OCI-LY1 (cell line): ENCODE measurements at regions not wholly inside any gene's neighbourhood (a gene's known extent, or its start where the extent isn't known, plus 50 kb on each side); places are given as distances from the start of the nearest gene placed in this dataset.

Source experiments
- H2AFZ ChIP-seq: fragments of 200-600 bp; sonication (generic), shearing (Covaris generic); 2 replicates; pipeline ENCODE4 v1.6.0; 2014; ENCODE audit warnings: antibody characterized with exemption, mild to moderate bottlenecking, low read length
- H3F3A ChIP-seq: fragments of 200-600 bp; sonication (generic), shearing (Covaris generic); 2 replicates; pipeline ENCODE4 v1.6.0; 2014; ENCODE audit warnings: mild to moderate bottlenecking, antibody characterized with exemption, low read length, moderate library complexity; ENCODE audit not compliant: insufficient read depth
- H3K27ac ChIP-seq: fragments of 200-600 bp; sonication (generic); 2 replicates; pipeline ENCODE4 v1.5.1; 2014; ENCODE audit warnings: low read length, mixed run types, mild to moderate bottlenecking, low read depth; ENCODE audit not compliant: poor library complexity, severe bottlenecking
- H3K27me3 ChIP-seq: fragments of 200-600 bp; sonication (generic); 2 replicates; pipeline ENCODE4 v1.6.0; 2014; ENCODE audit warnings: antibody characterized with exemption, mild to moderate bottlenecking, low read length, moderate library complexity; ENCODE audit not compliant: insufficient read depth
- H3K36me3 ChIP-seq: fragments of 200-600 bp; sonication (generic); 2 replicates; pipeline ENCODE4 v1.6.1; 2014; ENCODE audit warnings: mild to moderate bottlenecking, antibody characterized with exemption, low read length, moderate library complexity, mixed read lengths; ENCODE audit not compliant: insufficient read depth
- H3K4me1 ChIP-seq: fragments of 200-600 bp; sonication (generic); 2 replicates; pipeline ENCODE4 v1.5.1; 2014; ENCODE audit warnings: mild to moderate bottlenecking, low read length, moderate library complexity; ENCODE audit not compliant: insufficient read depth, severe bottlenecking
- H3K4me2 ChIP-seq: fragments of 200-600 bp; sonication (generic), shearing (Covaris generic); 2 replicates; pipeline ENCODE4 v1.6.1; 2014; ENCODE audit warnings: low read length
- H3K4me3 ChIP-seq: fragments of 200-600 bp; sonication (generic); 2 replicates; pipeline ENCODE4 v1.5.1; 2014; ENCODE audit warnings: low read length, low read depth, mild to moderate bottlenecking, mixed read lengths; ENCODE audit not compliant: poor library complexity, severe bottlenecking
- H3K79me2 ChIP-seq: fragments of 200-600 bp; shearing (Covaris generic); 2 replicates; pipeline ENCODE4 v1.6.1; 2016; ENCODE audit warnings: mixed run types, low read length, mixed read lengths; ENCODE audit not compliant: insufficient read depth
- H3K9ac ChIP-seq: fragments of 200-600 bp; sonication (generic), shearing (Covaris generic); 2 replicates; pipeline ENCODE4 v1.6.1; 2014; ENCODE audit warnings: mild to moderate bottlenecking, low read length, mixed read lengths
- H3K9me2 ChIP-seq: fragments of 200-600 bp; sonication (generic), shearing (Covaris generic); 2 replicates; pipeline ENCODE4 v1.6.1; 2014; ENCODE audit warnings: low read depth, mild to moderate bottlenecking, low read length, mixed read lengths
- H3K9me3 ChIP-seq: fragments of 200-600 bp; shearing (Covaris generic); 2 replicates; pipeline ENCODE4 v1.6.1; 2014; ENCODE audit warnings: low read length, mixed read lengths
- H4K20me1 ChIP-seq: fragments of 200-600 bp; sonication (generic), shearing (Covaris generic); 2 replicates; pipeline ENCODE4 v1.6.0; 2016; ENCODE audit warnings: mild to moderate bottlenecking, low read length; ENCODE audit not compliant: insufficient read depth
- CTCF ChIP-seq: fragments of 200-600 bp; sonication (generic), shearing (Covaris generic); IDR thresholded peaks from 2 replicates; pipeline ENCODE4 v1.5.1; 2017; ENCODE audit warnings: mild to moderate bottlenecking, antibody characterized with exemption, low read length, moderate library complexity, mixed read lengths
- EZH2 ChIP-seq: fragments of 200-600 bp; sonication (generic), shearing (Covaris generic); IDR thresholded peaks from 2 replicates; pipeline ENCODE4 v1.8.0; 2017; ENCODE audit warnings: borderline replicate concordance, mixed run types, mild to moderate bottlenecking, antibody characterized with exemption, low read length, moderate library complexity, mixed read lengths

DNA sequence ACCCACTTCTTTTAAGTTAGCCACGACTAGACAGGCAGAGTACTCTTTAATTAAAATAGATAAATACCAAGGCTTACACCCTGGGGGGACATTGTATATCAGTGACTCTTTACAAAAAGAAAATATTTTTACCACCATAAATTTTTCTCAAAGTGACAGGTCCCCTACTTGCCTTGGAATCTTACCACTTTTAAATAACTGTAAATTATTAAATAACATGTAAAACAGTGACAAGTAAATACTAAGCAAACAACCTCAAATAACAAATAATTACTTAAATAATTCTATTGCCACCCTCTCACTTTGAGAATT lies 116.3 kb downstream of the OGFRL1 start:
- H3F3A ChIP-seq = no peaks in the 10 kb centered on the region
- no peaks in the 10 kb centered on the region for H4K20me1 ChIP-seq
- no peak overlapping the region for H3K27ac ChIP-seq
- no peak for TF ChIP-seq CTCF
- no peak for TF ChIP-seq EZH2
- H3K9ac ChIP-seq = no peak overlapping the region
- H3K4me3 ChIP-seq = no peak overlapping the region
- no peaks in the 10 kb centered on the region for H3K36me3 ChIP-seq
- no peaks in the 10 kb centered on the region for H3K9me3 ChIP-seq
- no peaks in the 10 kb centered on the region for H3K79me2 ChIP-seq
- H2AFZ ChIP-seq = no peak overlapping the region
- no peaks in the 10 kb centered on the region for H3K27me3 ChIP-seq
- no peaks in the 10 kb centered on the region for H3K9me2 ChIP-seq
- no peaks in the 10 kb centered on the region for H3K4me1 ChIP-seq
- H3K4me2 ChIP-seq = no peak overlapping the region

DNA sequence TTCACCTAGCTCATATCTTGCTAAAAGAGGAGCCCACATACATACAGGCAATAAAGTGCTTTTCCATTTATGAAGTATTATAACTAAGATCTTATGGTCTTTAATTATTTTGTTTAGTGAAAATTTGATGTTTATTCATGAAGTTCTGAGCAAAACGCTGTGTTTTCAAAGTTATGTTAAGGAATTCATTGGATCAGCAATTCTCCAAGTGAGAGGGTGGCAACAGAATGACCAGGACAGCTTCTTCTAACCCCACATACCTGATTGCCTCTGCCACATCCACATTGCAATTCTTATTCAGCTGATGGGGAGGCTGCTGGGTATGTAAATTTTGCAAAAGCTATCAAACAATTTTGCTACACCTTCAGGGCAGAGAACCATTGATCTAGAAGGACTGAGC lies 116.8 kb downstream of the OGFRL1 start:
- Histone ChIP-seq H3K4me3 (no peak overlapping the region), H3K9me3 (no peaks in the 10 kb centered on the region), H2AFZ (no peak overlapping the region), H3K79me2 (no peaks in the 10 kb centered on the region), H3K27ac (no peak overlapping the region), H3K4me2 (no peak overlapping the region), H3F3A (no peaks in the 10 kb centered on the region), H3K27me3 (no peaks in the 10 kb centered on the region), H3K9ac (no peak overlapping the region), H4K20me1 (no peaks in the 10 kb centered on the region), H3K36me3 (no peaks in the 10 kb centered on the region), H3K4me1 (no peaks in the 10 kb centered on the region), H3K9me2 (no peaks in the 10 kb centered on the region)
- TF ChIP-seq CTCF (no peak), EZH2 (no peak)

DNA sequence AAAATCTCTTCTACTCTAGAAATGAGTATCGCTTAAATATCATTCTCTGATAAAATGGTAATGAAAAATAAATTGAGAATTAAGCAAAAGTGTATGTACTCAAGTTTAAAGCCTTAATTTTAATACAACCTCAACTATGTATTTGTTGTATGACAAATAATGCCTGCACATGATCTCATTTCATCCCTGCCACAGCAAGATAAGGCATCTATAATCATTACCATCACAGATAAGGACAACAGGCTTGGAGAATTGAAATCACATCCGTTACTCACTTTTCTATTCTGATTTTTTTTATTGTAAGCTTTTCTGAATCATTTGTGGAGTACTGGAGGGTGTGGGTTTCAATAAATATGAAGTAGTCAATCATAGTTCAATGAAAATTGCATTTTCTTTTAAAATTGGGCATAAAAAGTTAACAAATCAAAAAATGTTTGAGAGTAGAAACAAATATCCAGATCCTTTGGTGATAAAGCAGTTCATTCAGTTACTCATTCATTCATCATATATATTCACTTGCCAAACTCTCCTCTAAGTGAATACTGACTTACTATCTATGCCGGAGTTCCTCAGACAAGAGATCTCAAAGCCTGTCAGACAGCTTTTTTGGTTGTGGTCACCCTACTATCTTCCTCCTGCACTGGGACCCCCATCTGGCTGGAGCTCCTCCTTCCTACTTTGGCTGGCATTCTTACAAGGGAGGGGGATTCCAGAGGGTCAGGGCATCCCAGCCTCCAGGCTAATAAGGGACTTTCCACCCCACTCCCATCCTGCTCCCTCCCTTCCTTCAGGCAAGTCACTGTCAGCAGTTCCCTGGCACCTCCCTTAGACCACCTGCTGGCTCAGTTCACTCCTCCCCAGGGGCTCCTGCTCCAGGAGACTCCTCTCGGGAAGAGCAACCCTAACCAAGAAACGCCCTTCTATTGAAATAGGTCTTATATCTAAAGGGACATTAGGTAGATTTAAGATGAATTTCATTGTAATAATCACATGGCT lies 118.6 kb downstream of the OGFRL1 start:
- Histone ChIP-seq H3K4me3 (no peak overlapping the region), H3K9me3 (no peaks in the 10 kb centered on the region), H3K4me1 (no peaks in the 10 kb centered on the region), H3K9me2 (no peaks in the 10 kb centered on the region), H3K9ac (no peak overlapping the region), H3K36me3 (no peaks in the 10 kb centered on the region), H3F3A (no peaks in the 10 kb centered on the region), H3K27ac (no peak overlapping the region), H3K79me2 (no peaks in the 10 kb centered on the region), H2AFZ (no peak overlapping the region), H3K4me2 (no peak overlapping the region), H3K27me3 (no peaks in the 10 kb centered on the region), H4K20me1 (no peaks in the 10 kb centered on the region)
- TF ChIP-seq CTCF = no peak
- TF ChIP-seq EZH2 = no peak
